Activated naive CD8-positive, alpha-beta T cell treated with anti-CD3 and anti-CD28 coated beads, Interleukin-2, amount 50 U/mL, for 24 hours (primary cell): ENCODE measurements at regions not wholly inside any gene's neighbourhood (a gene's known extent, or its start where the extent isn't known, plus 50 kb on each side); places are given as distances from the start of the nearest gene placed in this dataset.
"Not testable (repeated sequence)": the region's sequence is repeated elsewhere in the genome, so short reads cannot be mapped to it uniquely, and the experiment has no call there.

Experiments used
- ATAC-seq: fragments of 150-1000 bp; cut with Tn5 transposase; one replicate; pipeline ENCODE4 v1.10.0; 2021
- DNase-seq: peaks from one replicate; pipeline ENCODE4 v3.0.0; 2021
- H3K27ac Mint-ChIP-seq: one replicate; pipeline ENCODE4 v1.8.0; 2021; ENCODE audit warnings: mild to moderate bottlenecking, mixed read lengths
- H3K27me3 Mint-ChIP-seq: one replicate; pipeline ENCODE4 v1.8.0; 2021; ENCODE audit warnings: mixed read lengths
- H3K36me3 Mint-ChIP-seq: one replicate; pipeline ENCODE4 v1.8.0; 2021; ENCODE audit warnings: low read depth, mixed read lengths
- H3K4me1 Mint-ChIP-seq: one replicate; pipeline ENCODE4 v1.8.0; 2021; ENCODE audit warnings: mixed read lengths
- H3K4me3 Mint-ChIP-seq: one replicate; pipeline ENCODE4 v1.8.0; 2021; ENCODE audit warnings: mild to moderate bottlenecking, moderate library complexity, mixed read lengths
- H3K9me3 Mint-ChIP-seq: one replicate; pipeline ENCODE4 v1.8.0; 2021; ENCODE audit warnings: mixed read lengths

DNA sequence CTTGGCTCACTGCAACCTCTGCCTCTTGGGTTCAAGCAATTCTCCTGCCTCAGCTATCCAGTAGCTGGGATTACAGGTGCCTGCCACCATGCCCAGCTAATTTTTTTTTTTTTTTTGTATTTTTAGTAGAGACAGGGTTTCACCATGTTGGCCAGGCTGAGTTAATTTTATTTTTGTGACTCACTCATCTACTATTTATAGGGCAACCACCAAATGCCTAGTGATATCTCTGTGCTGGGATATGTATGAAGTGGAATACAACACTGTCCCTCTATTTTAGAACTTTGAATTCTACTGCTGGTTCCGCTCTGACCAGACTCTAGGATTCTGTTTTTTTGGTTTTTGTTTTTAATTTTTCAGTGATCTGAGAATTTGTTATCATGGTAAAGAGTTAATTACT, 188.6 kb upstream of the CDH11 start:
- not testable (repeated sequence) for DNase-seq, H3K36me3 Mint-ChIP-seq, H3K9me3 Mint-ChIP-seq, ATAC-seq, H3K4me1 Mint-ChIP-seq, H3K27ac Mint-ChIP-seq, H3K4me3 Mint-ChIP-seq, H3K27me3 Mint-ChIP-seq

DNA sequence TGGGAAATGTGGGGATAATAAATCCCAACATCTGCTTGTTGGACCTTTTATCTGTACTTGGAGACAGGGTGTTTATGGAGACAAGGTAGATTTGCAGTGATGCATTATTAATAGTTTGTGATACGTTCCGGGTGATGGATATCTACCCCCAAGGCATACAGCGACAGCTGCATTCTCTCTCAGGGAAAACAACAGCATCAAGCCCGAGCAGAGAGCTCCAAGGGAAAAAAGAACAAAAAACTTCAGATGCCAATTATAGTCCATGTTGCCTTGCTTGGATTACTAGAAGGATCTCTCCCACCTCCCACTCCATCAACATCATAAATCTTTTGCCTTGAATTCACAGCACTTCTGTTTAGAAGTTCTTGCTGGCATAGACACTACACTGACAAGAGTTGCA, 187.5 kb upstream of the CDH11 start:
- Mint-ChIP-seq H3K4me3 (no peak overlapping the region), H3K9me3 (peaks cover 4% of the 10 kb centered on the region), H3K27ac (no peak overlapping the region), H3K4me1 (no peaks in the 10 kb centered on the region), H3K27me3 (no peaks in the 10 kb centered on the region), H3K36me3 (no peaks in the 10 kb centered on the region)
- no peak for ATAC-seq
- no peak for DNase-seq

GRCh38 chr16:65308506-65308905, 186.6 kb upstream of the CDH11 start:
- no peaks in the 10 kb centered on the region for H3K27me3 Mint-ChIP-seq
- no peak overlapping the region for H3K4me3 Mint-ChIP-seq
- H3K27ac Mint-ChIP-seq: no peak overlapping the region
- ATAC-seq: no peak
- no peaks in the 10 kb centered on the region for H3K36me3 Mint-ChIP-seq
- no peak for DNase-seq
- H3K4me1 Mint-ChIP-seq: no peaks in the 10 kb centered on the region
- H3K9me3 Mint-ChIP-seq: peaks cover 4% of the 10 kb centered on the region

GRCh38 chr16:65307286-65307685, 185.4 kb upstream of the CDH11 start:
- DNase-seq (no peak), ATAC-seq (no peak)
- Mint-ChIP-seq H3K4me1 (no peaks in the 10 kb centered on the region), H3K36me3 (no peaks in the 10 kb centered on the region), H3K9me3 (peaks cover 11% of the 10 kb centered on the region), H3K27me3 (no peaks in the 10 kb centered on the region), H3K27ac (no peak overlapping the region), H3K4me3 (no peak overlapping the region)

GRCh38 chr16:65306722-65307121, 184.9 kb upstream of the CDH11 start:
- Mint-ChIP-seq H3K4me1 (no peaks in the 10 kb centered on the region), H3K27me3 (no peaks in the 10 kb centered on the region), H3K36me3 (no peaks in the 10 kb centered on the region), H3K27ac (no peak overlapping the region), H3K4me3 (no peak overlapping the region), H3K9me3 (peaks cover 11% of the 10 kb centered on the region)
- DNase-seq: no peak
- no peak for ATAC-seq

DNA sequence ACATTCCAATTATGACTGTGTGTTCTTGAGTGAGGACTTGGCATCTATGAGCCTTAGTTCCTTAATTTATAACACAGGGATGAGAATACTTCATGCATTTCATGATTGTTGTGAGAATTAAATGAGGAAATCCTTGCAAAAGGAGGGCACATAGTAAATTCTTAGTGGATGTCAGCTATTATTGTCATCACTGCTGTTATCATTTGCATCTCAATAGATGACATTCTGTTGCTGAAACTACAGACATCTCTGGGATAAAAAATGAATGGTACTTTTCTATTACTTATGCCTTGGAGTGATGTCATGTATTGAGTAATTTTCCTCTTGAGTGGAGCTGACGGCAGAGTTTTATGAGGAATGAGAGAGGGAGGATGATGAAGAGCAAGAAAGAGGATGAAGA, 184.4 kb upstream of the CDH11 start:
- no peak overlapping the region for H3K27ac Mint-ChIP-seq
- H3K9me3 Mint-ChIP-seq: peaks cover 12% of the 10 kb centered on the region
- no peaks in the 10 kb centered on the region for H3K4me1 Mint-ChIP-seq
- ATAC-seq (no peak), DNase-seq (no peak)
- H3K4me3 Mint-ChIP-seq: no peak overlapping the region
- no peaks in the 10 kb centered on the region for H3K36me3 Mint-ChIP-seq
- no peaks in the 10 kb centered on the region for H3K27me3 Mint-ChIP-seq

DNA sequence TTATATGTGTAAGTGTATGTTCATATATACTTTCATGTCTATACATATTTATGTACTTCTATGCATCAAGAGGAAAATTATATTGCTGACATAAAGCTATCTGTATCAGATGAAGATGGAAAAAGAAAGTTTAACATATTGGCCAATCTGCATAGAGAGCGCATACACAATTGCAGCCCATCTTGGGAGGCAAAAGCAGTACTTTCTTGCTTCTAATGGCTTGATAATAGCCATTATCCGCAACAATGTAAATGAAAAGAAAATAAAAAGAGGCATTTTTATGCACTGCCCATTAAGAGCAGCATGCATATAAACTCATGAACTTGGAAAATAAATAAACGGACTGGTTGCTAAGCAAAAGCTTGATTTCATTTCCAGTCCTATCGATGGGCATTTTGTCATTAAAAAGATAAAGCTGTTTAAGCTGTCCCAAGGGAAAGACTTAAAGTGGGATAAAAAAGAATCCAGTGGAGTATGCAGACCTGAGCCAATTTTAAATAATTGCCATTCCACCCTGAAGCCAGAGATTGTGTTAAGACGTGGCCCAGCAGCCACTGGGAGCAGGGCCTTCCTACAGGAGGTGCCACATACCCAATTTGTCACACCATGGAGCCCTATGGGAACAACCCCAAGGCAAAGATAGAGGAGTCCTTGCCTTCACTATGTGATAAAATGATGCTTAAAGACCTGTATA, 183.6 kb upstream of the CDH11 start:
- no peaks in the 10 kb centered on the region for H3K27me3 Mint-ChIP-seq
- no peaks in the 10 kb centered on the region for H3K4me1 Mint-ChIP-seq
- no peak for DNase-seq
- no peak overlapping the region for H3K27ac Mint-ChIP-seq
- no peak overlapping the region for H3K4me3 Mint-ChIP-seq
- no peaks in the 10 kb centered on the region for H3K36me3 Mint-ChIP-seq
- ATAC-seq: no peak
- H3K9me3 Mint-ChIP-seq: peaks cover 13% of the 10 kb centered on the region

DNA sequence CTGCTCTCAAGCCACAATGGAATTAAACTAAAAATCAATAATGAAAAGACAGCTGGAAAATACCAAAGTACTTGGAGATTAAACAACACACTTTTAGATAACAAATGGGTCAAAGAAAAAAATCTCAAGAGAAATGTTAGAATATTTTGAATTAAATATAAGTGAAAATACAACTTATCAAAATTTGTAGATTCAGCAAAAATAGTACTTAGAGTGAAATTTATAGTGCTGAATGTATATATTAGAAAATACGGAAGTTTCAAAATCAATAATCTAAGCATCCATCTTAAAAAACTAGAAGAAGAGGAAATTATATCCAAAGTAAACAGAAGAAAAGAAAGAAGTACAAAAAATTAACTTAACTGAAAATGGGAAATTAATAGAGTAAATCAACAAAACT, 179.2 kb upstream of the CDH11 start:
- Mint-ChIP-seq H3K27ac (no peak overlapping the region), H3K27me3 (no peaks in the 10 kb centered on the region), H3K4me3 (no peak overlapping the region), H3K9me3 (peaks cover 16% of the 10 kb centered on the region), H3K4me1 (no peaks in the 10 kb centered on the region), H3K36me3 (no peaks in the 10 kb centered on the region)
- no peak for ATAC-seq
- DNase-seq: no peak

- DNase-seq (no peak), ATAC-seq (no peak)
- no peak overlapping the region for H3K4me3 Mint-ChIP-seq
- no peaks in the 10 kb centered on the region for H3K4me1 Mint-ChIP-seq
- no peaks in the 10 kb centered on the region for H3K27me3 Mint-ChIP-seq
- H3K9me3 Mint-ChIP-seq: peaks cover 19% of the 10 kb centered on the region
- no peaks in the 10 kb centered on the region for H3K36me3 Mint-ChIP-seq
- no peak overlapping the region for H3K27ac Mint-ChIP-seq
Measured at GRCh38 chr16:65297453-65297852, 175.6 kb upstream of the CDH11 start.

- DNase-seq (no peak), ATAC-seq (no peak)
- H3K27ac Mint-ChIP-seq: no peak overlapping the region
- no peaks in the 10 kb centered on the region for H3K4me1 Mint-ChIP-seq
- H3K36me3 Mint-ChIP-seq: no peaks in the 10 kb centered on the region
- H3K27me3 Mint-ChIP-seq: no peaks in the 10 kb centered on the region
- H3K9me3 Mint-ChIP-seq: peaks cover 13% of the 10 kb centered on the region
- no peak overlapping the region for H3K4me3 Mint-ChIP-seq
Measured at GRCh38 chr16:65295527-65295926, 173.7 kb upstream of the CDH11 start.

DNA sequence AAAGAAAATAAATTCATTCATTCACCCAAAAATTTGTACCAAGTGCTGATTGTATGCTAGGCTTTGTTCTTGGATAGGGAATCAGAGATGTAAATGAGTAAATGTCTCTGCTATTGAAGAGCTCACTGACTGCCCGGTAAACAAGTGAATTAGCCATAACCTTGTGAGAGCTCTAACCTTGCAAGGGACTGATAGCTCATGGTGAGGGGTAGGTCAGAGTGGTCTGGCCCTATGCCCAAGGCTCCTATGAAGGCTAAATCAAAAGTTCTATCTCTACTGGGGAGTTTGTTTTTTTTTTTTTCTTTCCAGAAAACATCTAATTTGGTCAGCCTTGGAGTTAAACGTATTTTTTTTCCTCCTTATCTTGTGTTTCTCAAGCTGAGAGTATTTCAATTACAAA, 172.8 kb upstream of the CDH11 start:
- DNase-seq (no peak), ATAC-seq (no peak)
- H3K4me1 Mint-ChIP-seq: no peaks in the 10 kb centered on the region
- peaks cover 18% of the 10 kb centered on the region for H3K9me3 Mint-ChIP-seq
- no peak overlapping the region for H3K27ac Mint-ChIP-seq
- H3K4me3 Mint-ChIP-seq: no peak overlapping the region
- H3K36me3 Mint-ChIP-seq: no peaks in the 10 kb centered on the region
- H3K27me3 Mint-ChIP-seq: no peaks in the 10 kb centered on the region

DNA sequence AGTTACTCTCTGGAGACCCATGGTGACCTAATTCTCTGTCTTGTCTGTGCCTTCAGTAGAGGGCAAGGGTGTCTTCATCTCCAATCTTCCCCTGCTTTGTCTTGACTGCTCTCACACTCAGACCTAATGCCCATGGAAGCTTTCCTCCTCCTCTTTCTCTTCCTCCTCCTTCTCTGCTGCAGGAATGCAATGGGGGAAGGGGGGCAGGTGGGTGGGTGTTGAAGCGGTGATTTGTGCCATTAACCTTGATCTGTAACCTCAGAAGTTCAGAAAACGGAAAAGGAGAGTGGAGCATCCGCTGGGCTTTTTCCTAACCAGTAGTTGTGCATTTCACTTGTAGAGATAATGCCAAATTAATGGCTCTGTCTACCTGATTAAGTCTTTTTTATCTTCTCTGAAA, 172.3 kb upstream of the CDH11 start:
- H3K4me3 Mint-ChIP-seq: no peak overlapping the region
- H3K36me3 Mint-ChIP-seq: no peaks in the 10 kb centered on the region
- no peaks in the 10 kb centered on the region for H3K27me3 Mint-ChIP-seq
- peaks cover 15% of the 10 kb centered on the region for H3K9me3 Mint-ChIP-seq
- no peaks in the 10 kb centered on the region for H3K4me1 Mint-ChIP-seq
- no peak for ATAC-seq
- H3K27ac Mint-ChIP-seq: no peak overlapping the region
- DNase-seq: no peak

- Mint-ChIP-seq H3K4me3 (no peak overlapping the region), H3K27ac (no peak overlapping the region), H3K9me3 (peaks cover 10% of the 10 kb centered on the region), H3K27me3 (no peaks in the 10 kb centered on the region), H3K36me3 (no peaks in the 10 kb centered on the region), H3K4me1 (no peaks in the 10 kb centered on the region)
- ATAC-seq: no peak
- DNase-seq: no peak
Measured at GRCh38 chr16:65289022-65289421, 167.2 kb upstream of the CDH11 start.

- DNase-seq (no peak), ATAC-seq (no peak)
- Mint-ChIP-seq H3K4me1 (no peaks in the 10 kb centered on the region), H3K27me3 (no peaks in the 10 kb centered on the region), H3K36me3 (no peaks in the 10 kb centered on the region), H3K9me3 (peaks cover 5% of the 10 kb centered on the region), H3K27ac (no peak overlapping the region), H3K4me3 (no peak overlapping the region)
Measured at GRCh38 chr16:65287307-65287706, 165.4 kb upstream of the CDH11 start.

GRCh38 chr16:65285128-65286048, 163.5 kb upstream of the CDH11 start:
- no peak for DNase-seq
- Mint-ChIP-seq H3K27ac (no peak overlapping the region), H3K27me3 (no peaks in the 10 kb centered on the region), H3K4me3 (no peak overlapping the region), H3K4me1 (no peaks in the 10 kb centered on the region), H3K36me3 (no peaks in the 10 kb centered on the region), H3K9me3 (peaks cover 5% of the 10 kb centered on the region)
- no peak for ATAC-seq
